Erythroblast (primary cell): ENCODE measurements at regions not wholly inside any gene's neighbourhood (a gene's known extent, or its start where the extent isn't known, plus 50 kb on each side); places are given as distances from the start of the nearest gene placed in this dataset.

ENCODE experiments used
- GATA1 ChIP-seq: IDR thresholded peaks from 2 replicates; pipeline ENCODE4 v1.6.1; 2011; ENCODE audit warnings: low read depth, mild to moderate bottlenecking, control low read depth, low read length, moderate library complexity
- POLR2A ChIP-seq: IDR thresholded peaks from 2 replicates; pipeline ENCODE4 v1.6.1; 2011; ENCODE audit warnings: mild to moderate bottlenecking, low read length

GRCh38 chr3:193028258-193028657, 110.6 kb upstream of the MB21D2 start:
- TF ChIP-seq POLR2A (no peak), GATA1 (no peak)
